ENCODE measurements at regions not wholly inside any gene's neighbourhood (a gene's known extent, or its start where the extent isn't known, plus 50 kb on each side); places are given as distances from the start of the nearest gene placed in this dataset.

DNA sequence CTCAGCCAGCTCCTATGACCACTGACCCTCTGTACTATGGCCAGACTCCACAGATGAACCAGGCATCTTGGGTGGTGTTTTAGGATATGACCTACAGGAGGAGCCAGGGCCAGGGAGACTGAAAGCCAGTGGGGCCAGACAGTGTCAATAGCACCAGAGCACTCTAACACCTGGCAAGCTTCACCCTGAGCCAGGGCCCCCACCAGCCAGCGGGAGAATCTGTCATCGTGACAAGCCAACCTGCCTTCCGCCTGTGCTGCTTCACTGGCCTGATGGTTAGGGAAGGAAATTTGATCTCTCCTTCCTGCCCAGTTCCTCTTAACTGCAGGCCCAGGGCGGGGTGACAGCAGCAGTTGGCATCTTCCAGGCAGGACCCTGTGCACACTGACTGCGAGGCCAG lies 222.4 kb downstream of the UQCRFS1 start:
- H3K4me1 ChIP-seq (ENCODE audit: insufficient read depth, low read length) = no peaks in the 10 kb centered on the region
- H4K20me1 ChIP-seq (ENCODE audit: insufficient read depth, low read length) = no peaks in the 10 kb centered on the region
- no peak overlapping the region for H3K4me3 ChIP-seq (ENCODE audit: insufficient read depth, low read length)
- no peaks in the 10 kb centered on the region for H3K79me2 ChIP-seq (ENCODE audit: insufficient read depth, low read length)
- no peak for DNase-seq (ENCODE audit: insufficient read length, low spot score, missing footprints)
- H3K4me2 ChIP-seq (ENCODE audit: insufficient read depth, low read length) = no peak overlapping the region
- no peaks in the 10 kb centered on the region for H3K9me3 ChIP-seq (ENCODE audit: low read depth, low read length)
- H3K27ac ChIP-seq (ENCODE audit: low read depth, low read length) = no peak overlapping the region
- no peak overlapping the region for H2AFZ ChIP-seq (ENCODE audit: low read length)
- H3K27me3 ChIP-seq (ENCODE audit: insufficient read depth, low read length) = no peaks in the 10 kb centered on the region
- H3K36me3 ChIP-seq (ENCODE audit: insufficient read depth, low read length) = no peaks in the 10 kb centered on the region
- TF ChIP-seq CTCF (IDR thresholded peaks at IDR 0.05; ENCODE audit: extremely low read depth, low read depth, low read length) = no peak

- Histone ChIP-seq H3K4me3 (ENCODE audit: insufficient read depth, low read length) (no peak overlapping the region), H3K9me3 (ENCODE audit: low read depth, low read length) (no peaks in the 10 kb centered on the region), H3K4me1 (ENCODE audit: insufficient read depth, low read length) (no peaks in the 10 kb centered on the region), H3K36me3 (ENCODE audit: insufficient read depth, low read length) (no peaks in the 10 kb centered on the region), H3K27me3 (ENCODE audit: insufficient read depth, low read length) (no peaks in the 10 kb centered on the region), H3K4me2 (ENCODE audit: insufficient read depth, low read length) (no peak overlapping the region), H2AFZ (ENCODE audit: low read length) (no peak overlapping the region), H3K79me2 (ENCODE audit: insufficient read depth, low read length) (no peaks in the 10 kb centered on the region), H4K20me1 (ENCODE audit: insufficient read depth, low read length) (no peaks in the 10 kb centered on the region), H3K27ac (ENCODE audit: low read depth, low read length) (no peak overlapping the region)
- no peak for TF ChIP-seq CTCF (IDR thresholded peaks at IDR 0.05; ENCODE audit: extremely low read depth, low read depth, low read length)
- no peak for DNase-seq (ENCODE audit: insufficient read length, low spot score, missing footprints)
Measured at GRCh38 chr19:28989739-28990138, 223.2 kb downstream of the UQCRFS1 start.

DNA sequence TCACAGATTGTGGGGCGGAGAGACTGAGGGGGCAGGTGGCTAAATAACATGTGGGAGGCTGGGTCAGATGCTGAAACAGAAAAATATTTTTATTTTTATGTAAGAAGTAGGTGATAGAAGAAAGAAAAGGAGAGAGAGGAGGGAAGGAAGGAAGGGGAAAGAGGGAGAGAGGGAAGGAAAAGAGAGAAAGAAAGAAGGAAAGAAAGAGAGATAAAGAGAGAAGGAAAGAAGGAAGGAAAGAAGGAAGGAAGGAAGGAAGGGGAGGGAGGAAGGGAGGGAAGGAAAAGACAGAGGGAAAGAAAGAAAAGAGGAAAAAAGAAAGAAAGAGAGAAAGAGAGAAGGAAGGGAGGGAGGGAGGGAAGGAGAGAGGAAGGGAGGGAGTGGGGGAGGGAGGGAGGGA lies 224.9 kb downstream of the UQCRFS1 start:
- Histone ChIP-seq H3K4me1 (ENCODE audit: insufficient read depth, low read length) (no peaks in the 10 kb centered on the region), H3K36me3 (ENCODE audit: insufficient read depth, low read length) (no peaks in the 10 kb centered on the region), H3K4me2 (ENCODE audit: insufficient read depth, low read length) (no peak overlapping the region), H3K79me2 (ENCODE audit: insufficient read depth, low read length) (no peaks in the 10 kb centered on the region), H2AFZ (ENCODE audit: low read length) (no peak overlapping the region), H4K20me1 (ENCODE audit: insufficient read depth, low read length) (no peaks in the 10 kb centered on the region), H3K27me3 (ENCODE audit: insufficient read depth, low read length) (no peaks in the 10 kb centered on the region), H3K4me3 (ENCODE audit: insufficient read depth, low read length) (no peak overlapping the region), H3K9me3 (ENCODE audit: low read depth, low read length) (no peaks in the 10 kb centered on the region), H3K27ac (ENCODE audit: low read depth, low read length) (no peak overlapping the region)
- DNase-seq (ENCODE audit: insufficient read length, low spot score, missing footprints) = no peak
- no peak for TF ChIP-seq CTCF (IDR thresholded peaks at IDR 0.05; ENCODE audit: extremely low read depth, low read depth, low read length)

GRCh38 chr19:28987177-28987576 lies 225.8 kb downstream of the UQCRFS1 start:
- Histone ChIP-seq H3K27me3 (ENCODE audit: insufficient read depth, low read length) (no peaks in the 10 kb centered on the region), H2AFZ (ENCODE audit: low read length) (no peak overlapping the region), H3K4me1 (ENCODE audit: insufficient read depth, low read length) (no peaks in the 10 kb centered on the region), H4K20me1 (ENCODE audit: insufficient read depth, low read length) (no peaks in the 10 kb centered on the region), H3K9me3 (ENCODE audit: low read depth, low read length) (no peaks in the 10 kb centered on the region), H3K36me3 (ENCODE audit: insufficient read depth, low read length) (no peaks in the 10 kb centered on the region), H3K79me2 (ENCODE audit: insufficient read depth, low read length) (no peaks in the 10 kb centered on the region), H3K27ac (ENCODE audit: low read depth, low read length) (no peak overlapping the region), H3K4me3 (ENCODE audit: insufficient read depth, low read length) (no peak overlapping the region), H3K4me2 (ENCODE audit: insufficient read depth, low read length) (no peak overlapping the region)
- TF ChIP-seq CTCF (IDR thresholded peaks at IDR 0.05; ENCODE audit: extremely low read depth, low read depth, low read length) = no peak
- DNase-seq (ENCODE audit: insufficient read length, low spot score, missing footprints) = no peak

All from osteoblast (primary cell).